Astrocyte (in vitro differentiated cells and primary cell): ENCODE measurements at regions not wholly inside any gene's neighbourhood (a gene's known extent, or its start where the extent isn't known, plus 50 kb on each side); places are given as distances from the start of the nearest gene placed in this dataset.
"Not testable (repeated sequence)": the region's sequence is repeated elsewhere in the genome, so short reads cannot be mapped to it uniquely, and the experiment has no call there.

Source experiments
- DNase-seq: peaks from one replicate; pipeline ENCODE4 v3.0.0-alpha.2; 2010; ENCODE audit warnings: low read depth
- FAIRE-seq: peaks from 2 replicates; lab custom pipeline; 2011; peaks lifted over from hg19 to GRCh38; lab: Jason Lieb, UNC
- H2AFZ ChIP-seq: 2 replicates; pipeline ENCODE4 v1.6.0; 2012; ENCODE audit warnings: low read depth, low read length, inconsistent platforms
- H3K27ac ChIP-seq: 2 replicates; pipeline ENCODE4 v1.5.1; 2011; ENCODE audit warnings: low read depth, low read length, inconsistent platforms
- H3K27me3 ChIP-seq: 2 replicates; pipeline ENCODE4 v1.6.0; 2011; ENCODE audit warnings: low read length, inconsistent platforms; ENCODE audit not compliant: insufficient read depth
- H3K36me3 ChIP-seq: 2 replicates; pipeline ENCODE4 v1.5.1; 2011; ENCODE audit warnings: low read length, inconsistent platforms; ENCODE audit not compliant: insufficient read depth
- H3K4me1 ChIP-seq: 2 replicates; pipeline ENCODE4 v1.5.1; 2011; ENCODE audit warnings: low read length, inconsistent platforms; ENCODE audit not compliant: insufficient read depth
- H3K4me2 ChIP-seq: 2 replicates; pipeline ENCODE4 v1.6.0; 2012; ENCODE audit warnings: low read length, inconsistent platforms
- H3K4me3 ChIP-seq: 2 replicates; pipeline ENCODE4 v1.5.1; 2011; ENCODE audit warnings: low read depth, mild to moderate bottlenecking, low read length, inconsistent platforms; ENCODE audit not compliant: insufficient read depth
- H3K79me2 ChIP-seq: 2 replicates; pipeline ENCODE4 v1.6.0; 2012; ENCODE audit warnings: mild to moderate bottlenecking, low read length, inconsistent platforms; ENCODE audit not compliant: insufficient read depth
- H3K9ac ChIP-seq: 2 replicates; pipeline ENCODE4 v1.6.0; 2012; ENCODE audit warnings: mild to moderate bottlenecking, low read length, inconsistent platforms
- H3K9me3 ChIP-seq: 2 replicates; pipeline ENCODE4 v1.5.1; 2012; ENCODE audit warnings: low read depth, mild to moderate bottlenecking, low read length, inconsistent platforms; ENCODE audit not compliant: insufficient read depth
- H4K20me1 ChIP-seq: 2 replicates; pipeline ENCODE4 v1.6.0; 2012; ENCODE audit warnings: low read length, inconsistent platforms; ENCODE audit not compliant: insufficient read depth
- H3K27ac Mint-ChIP-seq: one replicate; pipeline ENCODE4 v1.8.0; 2021; ENCODE audit warnings: mild to moderate bottlenecking, mixed read lengths; ENCODE audit not compliant: unreplicated experiment
- H3K27me3 Mint-ChIP-seq: one replicate; pipeline ENCODE4 v1.8.0; 2021; ENCODE audit warnings: low read depth, mixed read lengths; ENCODE audit not compliant: unreplicated experiment
- H3K36me3 Mint-ChIP-seq: one replicate; pipeline ENCODE4 v1.8.0; 2021; ENCODE audit warnings: low read depth, mixed read lengths; ENCODE audit not compliant: unreplicated experiment
- H3K4me1 Mint-ChIP-seq: one replicate; pipeline ENCODE4 v1.8.0; 2021; ENCODE audit warnings: low read depth, mixed read lengths; ENCODE audit not compliant: unreplicated experiment
- H3K4me3 Mint-ChIP-seq: one replicate; pipeline ENCODE4 v1.8.0; 2021; ENCODE audit warnings: mild to moderate bottlenecking, moderate library complexity, mixed read lengths; ENCODE audit not compliant: unreplicated experiment
- H3K9me3 Mint-ChIP-seq: one replicate; pipeline ENCODE4 v1.8.0; 2021; ENCODE audit warnings: mild to moderate bottlenecking, mixed read lengths; ENCODE audit not compliant: unreplicated experiment
- CTCF ChIP-seq: IDR thresholded peaks from 2 replicates; pipeline ENCODE4 v1.5.1; 2011; ENCODE audit warnings: low read depth, mild to moderate bottlenecking, inconsistent platforms, low read length, moderate library complexity; ENCODE audit not compliant: insufficient read depth
- EZH2 ChIP-seq: IDR thresholded peaks from 2 replicates; pipeline ENCODE4 v1.6.1; 2012; ENCODE audit warnings: mild to moderate bottlenecking, low read length, inconsistent platforms; ENCODE audit not compliant: insufficient read depth

GRCh38 chr20:53866794-53867740, 203.3 kb downstream of the BCAS1 start:
- peak overlapping the region; percentile 64 for H3K9ac ChIP-seq
- peaks cover 36% of the 10 kb centered on the region for H3K4me1 Mint-ChIP-seq
- no peaks in the 10 kb centered on the region for H3K79me2 ChIP-seq
- H3K36me3 ChIP-seq: no peaks in the 10 kb centered on the region
- H3K4me3 Mint-ChIP-seq: peak overlapping the region; percentile 1
- no peaks in the 10 kb centered on the region for H3K27me3 ChIP-seq
- H3K9me3 Mint-ChIP-seq: no peaks in the 10 kb centered on the region
- no peak overlapping the region for H3K4me3 ChIP-seq
- peak overlapping the region; percentile 96 for H3K27ac Mint-ChIP-seq
- no peaks in the 10 kb centered on the region for H4K20me1 ChIP-seq
- H3K27ac ChIP-seq: peak overlapping the region; percentile 58
- peak overlapping the region; percentile 26 for H2AFZ ChIP-seq
- TF ChIP-seq CTCF (no peak), EZH2 (no peak)
- DNase-seq (no peak), FAIRE-seq (no peak)
- no peaks in the 10 kb centered on the region for H3K36me3 Mint-ChIP-seq
- peak overlapping the region; percentile 71 for H3K4me2 ChIP-seq
- H3K4me1 ChIP-seq: peaks cover 29% of the 10 kb centered on the region
- H3K27me3 Mint-ChIP-seq: no peaks in the 10 kb centered on the region
- no peaks in the 10 kb centered on the region for H3K9me3 ChIP-seq

- FAIRE-seq: no peak
These were observed 204.2 kb downstream of the BCAS1 start for GRCh38 chr20:53865901-53866793.

GRCh38 chr20:53864765-53865683, 205.4 kb downstream of the BCAS1 start:
- H2AFZ ChIP-seq, H3K27me3 ChIP-seq, FAIRE-seq, H3K4me3 ChIP-seq, H3K9me3 Mint-ChIP-seq, H3K27me3 Mint-ChIP-seq, H3K36me3 Mint-ChIP-seq, H3K9me3 ChIP-seq, H3K4me3 Mint-ChIP-seq, H4K20me1 ChIP-seq, H3K79me2 ChIP-seq, DNase-seq, H3K36me3 ChIP-seq: not testable (repeated sequence)
- Histone ChIP-seq H3K9ac (peak overlapping the region; percentile 64), H3K27ac (peak overlapping the region; percentile 58), H3K4me2 (peak overlapping the region; percentile 71), H3K4me1 (peaks cover 24% of the 10 kb centered on the region)
- Mint-ChIP-seq H3K4me1 (peaks cover 24% of the 10 kb centered on the region), H3K27ac (peak overlapping the region; percentile 96)

More at GRCh38 chr20:53865901-53866793, 204.2 kb downstream of the BCAS1 start:
- H3K9me3 Mint-ChIP-seq: no peaks in the 10 kb centered on the region
- H4K20me1 ChIP-seq: no peaks in the 10 kb centered on the region
- H3K4me1 ChIP-seq: peaks cover 24% of the 10 kb centered on the region
- peak overlapping the region; percentile 59 for H2AFZ ChIP-seq
- peak; percentile 71 for DNase-seq
- H3K27me3 Mint-ChIP-seq: no peaks in the 10 kb centered on the region
- peak overlapping the region; percentile 71 for H3K4me2 ChIP-seq
- no peak for TF ChIP-seq CTCF
- TF ChIP-seq EZH2: no peak
- peak overlapping the region; percentile 57 for H3K4me3 Mint-ChIP-seq
- H3K4me1 Mint-ChIP-seq: peaks cover 28% of the 10 kb centered on the region
- no peaks in the 10 kb centered on the region for H3K27me3 ChIP-seq
- H3K27ac ChIP-seq: peak overlapping the region; percentile 58
- H3K9ac ChIP-seq: peak overlapping the region; percentile 64
- no peaks in the 10 kb centered on the region for H3K9me3 ChIP-seq
- H3K27ac Mint-ChIP-seq: peak overlapping the region; percentile 96
- H3K4me3 ChIP-seq: no peak overlapping the region
- H3K36me3 Mint-ChIP-seq: no peaks in the 10 kb centered on the region
- H3K79me2 ChIP-seq: no peaks in the 10 kb centered on the region
- H3K36me3 ChIP-seq: no peaks in the 10 kb centered on the region
